Activated CD4-positive, alpha-beta T cell treated with anti-CD3 and anti-CD28 coated beads for 24 hours (primary cell): ENCODE measurements at regions not wholly inside any gene's neighbourhood (a gene's known extent, or its start where the extent isn't known, plus 50 kb on each side); places are given as distances from the start of the nearest gene placed in this dataset.
"Not testable (repeated sequence)": the region's sequence is repeated elsewhere in the genome, so short reads cannot be mapped to it uniquely, and the experiment has no call there.

Experiments used
- DNase-seq, 2 donors: peaks; one replicate each; pipeline ENCODE4 v3.0.0-alpha.2; 2020; ENCODE audit warnings: low read depth in 2 of 2

GRCh38 chr19:31039151-31039550 is 310.1 kb downstream of the TSHZ3 start:
- DNase-seq: no peak

- no peak for DNase-seq
These were observed 311.8 kb downstream of the TSHZ3 start for GRCh38 chr19:31037286-31037980.

GRCh38 chr19:31031455-31031854 is 317.8 kb downstream of the TSHZ3 start:
- DNase-seq: not testable (repeated sequence)

- no peak for DNase-seq
These were observed 326.2 kb downstream of the TSHZ3 start for GRCh38 chr19:31023038-31023437.

- DNase-seq: no peak
These were observed 330.3 kb downstream of the TSHZ3 start for GRCh38 chr19:31018936-31019335.

- DNase-seq: no peak
These were observed 333.5 kb downstream of the TSHZ3 start for GRCh38 chr19:31015778-31016177.

GRCh38 chr19:31014668-31015067 is 334.6 kb downstream of the TSHZ3 start:
- DNase-seq: no peak

- no peak for DNase-seq
These were observed 335.7 kb downstream of the TSHZ3 start for GRCh38 chr19:31013384-31014020.

GRCh38 chr19:31002518-31003244 is 346.6 kb downstream of the TSHZ3 start:
- DNase-seq: no peak

GRCh38 chr19:31001991-31002390 is 347.2 kb downstream of the TSHZ3 start:
- no peak for DNase-seq

GRCh38 chr19:31000913-31001312 is 348.3 kb downstream of the TSHZ3 start:
- no peak for DNase-seq

- no peak for DNase-seq
These were observed 349.5 kb downstream of the TSHZ3 start for GRCh38 chr19:30999726-31000125.

GRCh38 chr19:30997222-30997621 is 352.0 kb downstream of the TSHZ3 start:
- no peak for DNase-seq

GRCh38 chr19:30978639-30979038 is 370.6 kb downstream of the TSHZ3 start:
- no peak for DNase-seq

GRCh38 chr19:30969591-30969990 is 379.6 kb downstream of the TSHZ3 start:
- no peak for DNase-seq

- no peak for DNase-seq
These were observed 380.3 kb downstream of the TSHZ3 start for GRCh38 chr19:30968841-30969399.

- DNase-seq: no peak
These were observed 381.0 kb downstream of the TSHZ3 start for GRCh38 chr19:30968210-30968609.

- DNase-seq: no peak
These were observed 382.8 kb downstream of the TSHZ3 start for GRCh38 chr19:30966486-30966885.

GRCh38 chr19:30959011-30959410 is 390.2 kb downstream of the TSHZ3 start:
- no peak for DNase-seq

- no peak for DNase-seq
These were observed 393.8 kb downstream of the TSHZ3 start for GRCh38 chr19:30955112-30956104.

- DNase-seq: not testable (repeated sequence)
These were observed 404.8 kb downstream of the TSHZ3 start for GRCh38 chr19:30944276-30944932.
